ENCODE measurements at regions not wholly inside any gene's neighbourhood (a gene's known extent, or its start where the extent isn't known, plus 50 kb on each side); places are given as distances from the start of the nearest gene placed in this dataset.

DNA sequence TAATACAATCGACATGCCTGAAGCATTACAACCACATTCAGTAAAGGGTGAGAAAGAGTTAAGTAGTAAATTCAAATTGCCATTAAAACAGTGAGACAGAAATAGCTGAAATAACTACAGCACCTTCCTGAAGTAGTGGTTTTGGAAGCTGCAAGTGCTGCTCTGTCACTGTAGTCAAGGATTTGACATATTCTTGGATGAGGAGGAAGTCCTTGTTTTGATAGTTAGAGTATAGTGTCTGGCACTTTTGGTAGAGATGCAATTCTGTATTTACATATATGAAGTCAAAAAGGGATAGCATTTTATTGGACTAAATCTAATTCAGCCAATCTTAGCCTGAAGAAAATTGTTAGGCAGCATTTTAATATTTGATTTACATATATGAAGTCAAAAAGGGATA, 1559.6 kb downstream of the TECRL start:
- no CpG with 5 or more reads among the region's 1 CpG for WGBS, 2 experiments (ENCODE audit: extremely low coverage in 2 of 2, insufficient read length in 1 of 2)
- in situ Hi-C loops (cut with MboI; ENCODE audit: low sequenced_read_pairs) (no loop called here), intact Hi-C loops (cut with micrococcal nuclease) (no loop called here), dilution Hi-C loops (cut with HindIII; ENCODE audit: low sequenced_read_pairs, unreplicated experiment) (no loop called here)
- H2BK5ac ChIP-seq (ENCODE audit: low read depth, low read length, poor library complexity, severe bottlenecking): no peak overlapping the region
- no peak overlapping the region for H4K91ac ChIP-seq (ENCODE audit: insufficient read depth, low read depth, low read length)
- H4K8ac ChIP-seq (ENCODE audit: low read depth in 2 of 2, low read length in 2 of 2): no peak overlapping the region
- H3K4me2 ChIP-seq (ENCODE audit: low read depth, low read length): no peak overlapping the region
- no peak overlapping the region for H2AK9ac ChIP-seq (replicated peaks; ENCODE audit: low read depth, low read length, poor library complexity)
- H2BK120ac ChIP-seq (ENCODE audit: low read depth, low read length): no peak overlapping the region
- H3K18ac ChIP-seq (ENCODE audit: low read depth, low read length): no peak overlapping the region
- no peak overlapping the region for H4K5ac ChIP-seq (ENCODE audit: low read depth, low read length)
- no peak overlapping the region for H3K23ac ChIP-seq (ENCODE audit: low read depth, low read length)
- H3K9me3 ChIP-seq (ENCODE audit: control insufficient read depth, insufficient read depth, low read length): no peaks in the 10 kb centered on the region
- H3K4ac ChIP-seq (ENCODE audit: low read depth, low read length): no peak overlapping the region
- H3K27me3 ChIP-seq (ENCODE audit: control insufficient read depth, insufficient read depth, low read length): no peaks in the 10 kb centered on the region
- no peaks in the 10 kb centered on the region for H3K79me1 ChIP-seq (ENCODE audit: low read depth in 1 of 2, low read length in 2 of 2)
- DNase-seq (no peak), ATAC-seq (ENCODE audit: low read depth) (no peak)
- ChIA-PET CTCF (no interaction called here), POLR2A (ENCODE audit: unreplicated experiment) (no interaction called here)
- no peak overlapping the region for H2AK5ac ChIP-seq (ENCODE audit: low read depth, low read length)
- H3K9me1 ChIP-seq (ENCODE audit: insufficient read depth, low read length): no peaks in the 10 kb centered on the region
- no TSS peak for BruUV-seq (replicated peaks)
- no peak overlapping the region for H3K14ac ChIP-seq (replicated peaks; ENCODE audit: low read depth, low read length)
- no peak overlapping the region for H2AFZ ChIP-seq (replicated peaks; ENCODE audit: low read length, poor library complexity)
- H2BK15ac ChIP-seq (ENCODE audit: low read depth, low read length): no peak overlapping the region
- H3K27ac ChIP-seq (ENCODE audit: insufficient read depth, low read length): no peak overlapping the region
- TF ChIP-seq SMC3 (IDR thresholded peaks at IDR 0.05; ENCODE audit: low read depth, low read length) (no peak), CEBPB (IDR thresholded peaks at IDR 0.05; ENCODE audit: low read depth, low read length) (no peak), CHD1 (IDR thresholded peaks at IDR 0.05; ENCODE audit: low read depth, low read length) (no peak), NFE2L2 (IDR thresholded peaks at IDR 0.05; ENCODE audit: low read depth, low read length) (no peak), FOS (IDR thresholded peaks at IDR 0.05; ENCODE audit: low read depth, low read length) (no peak), POLR2A (IDR thresholded peaks at IDR 0.05; ENCODE audit: low read depth, low read length) (no peak), MXI1 (IDR thresholded peaks at IDR 0.05; ENCODE audit: borderline replicate concordance, low read depth, low read length) (no peak), BHLHE40 (IDR thresholded peaks at IDR 0.05; ENCODE audit: low read depth, low read length) (no peak), RAD21 (IDR thresholded peaks at IDR 0.05; ENCODE audit: low read length) (no peak), MAFK (IDR thresholded peaks at IDR 0.05; ENCODE audit: low read depth, low read length) (no peak), MAZ (IDR thresholded peaks at IDR 0.05; ENCODE audit: borderline replicate concordance, low read depth, low read length) (no peak), RCOR1 (IDR thresholded peaks at IDR 0.05; ENCODE audit: insufficient replicate concordance, low read length) (no peak), RFX5 (IDR thresholded peaks at IDR 0.05; ENCODE audit: low read depth, low read length) (no peak)
- TF ChIP-seq, protein P1, sequence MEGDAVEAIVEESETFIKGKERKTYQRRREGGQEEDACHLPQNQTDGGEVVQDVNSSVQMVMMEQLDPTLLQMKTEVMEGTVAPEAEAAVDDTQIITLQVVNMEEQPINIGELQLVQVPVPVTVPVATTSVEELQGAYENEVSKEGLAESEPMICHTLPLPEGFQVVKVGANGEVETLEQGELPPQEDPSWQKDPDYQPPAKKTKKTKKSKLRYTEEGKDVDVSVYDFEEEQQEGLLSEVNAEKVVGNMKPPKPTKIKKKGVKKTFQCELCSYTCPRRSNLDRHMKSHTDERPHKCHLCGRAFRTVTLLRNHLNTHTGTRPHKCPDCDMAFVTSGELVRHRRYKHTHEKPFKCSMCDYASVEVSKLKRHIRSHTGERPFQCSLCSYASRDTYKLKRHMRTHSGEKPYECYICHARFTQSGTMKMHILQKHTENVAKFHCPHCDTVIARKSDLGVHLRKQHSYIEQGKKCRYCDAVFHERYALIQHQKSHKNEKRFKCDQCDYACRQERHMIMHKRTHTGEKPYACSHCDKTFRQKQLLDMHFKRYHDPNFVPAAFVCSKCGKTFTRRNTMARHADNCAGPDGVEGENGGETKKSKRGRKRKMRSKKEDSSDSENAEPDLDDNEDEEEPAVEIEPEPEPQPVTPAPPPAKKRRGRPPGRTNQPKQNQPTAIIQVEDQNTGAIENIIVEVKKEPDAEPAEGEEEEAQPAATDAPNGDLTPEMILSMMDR (conservative IDR thresholded peaks at IDR 0.05; ENCODE audit: low read depth, low read length): no peak
- TF ChIP-seq, protein P2, sequence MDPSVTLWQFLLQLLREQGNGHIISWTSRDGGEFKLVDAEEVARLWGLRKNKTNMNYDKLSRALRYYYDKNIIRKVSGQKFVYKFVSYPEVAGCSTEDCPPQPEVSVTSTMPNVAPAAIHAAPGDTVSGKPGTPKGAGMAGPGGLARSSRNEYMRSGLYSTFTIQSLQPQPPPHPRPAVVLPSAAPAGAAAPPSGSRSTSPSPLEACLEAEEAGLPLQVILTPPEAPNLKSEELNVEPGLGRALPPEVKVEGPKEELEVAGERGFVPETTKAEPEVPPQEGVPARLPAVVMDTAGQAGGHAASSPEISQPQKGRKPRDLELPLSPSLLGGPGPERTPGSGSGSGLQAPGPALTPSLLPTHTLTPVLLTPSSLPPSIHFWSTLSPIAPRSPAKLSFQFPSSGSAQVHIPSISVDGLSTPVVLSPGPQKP (IDR thresholded peaks at IDR 0.05; ENCODE audit: borderline replicate concordance, low read depth, low read length): no peak
- TF ChIP-seq, protein P3, sequence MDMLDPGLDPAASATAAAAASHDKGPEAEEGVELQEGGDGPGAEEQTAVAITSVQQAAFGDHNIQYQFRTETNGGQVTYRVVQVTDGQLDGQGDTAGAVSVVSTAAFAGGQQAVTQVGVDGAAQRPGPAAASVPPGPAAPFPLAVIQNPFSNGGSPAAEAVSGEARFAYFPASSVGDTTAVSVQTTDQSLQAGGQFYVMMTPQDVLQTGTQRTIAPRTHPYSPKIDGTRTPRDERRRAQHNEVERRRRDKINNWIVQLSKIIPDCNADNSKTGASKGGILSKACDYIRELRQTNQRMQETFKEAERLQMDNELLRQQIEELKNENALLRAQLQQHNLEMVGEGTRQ (IDR thresholded peaks at IDR 0.05; ENCODE audit: low read depth, low read length): no peak
- H2BK20ac ChIP-seq (ENCODE audit: low read depth, low read length): no peak overlapping the region
- H3K4me1 ChIP-seq (ENCODE audit: control insufficient read depth, insufficient read depth, low read length): no peaks in the 10 kb centered on the region
- H3K9ac ChIP-seq (ENCODE audit: low read depth, low read length): no peak overlapping the region
- no peaks in the 10 kb centered on the region for H3K36me3 ChIP-seq (ENCODE audit: control insufficient read depth, insufficient read depth, low read length)
- no peak overlapping the region for H3K56ac ChIP-seq (ENCODE audit: extremely low read depth, insufficient read depth, low read length)
- no peaks in the 10 kb centered on the region for H4K20me1 ChIP-seq (ENCODE audit: insufficient read depth, low read length)
- no peak overlapping the region for H3K4me3 ChIP-seq (ENCODE audit: insufficient read depth, low read depth, low read length)

Measured in IMR-90 (cell line).